WERI-Rb-1 (cell line): ENCODE measurements at regions not wholly inside any gene's neighbourhood (a gene's known extent, or its start where the extent isn't known, plus 50 kb on each side); places are given as distances from the start of the nearest gene placed in this dataset.

Experiments used
- DNase-seq: peaks from one replicate; pipeline ENCODE4 v3.0.0-alpha.2; 2020
- H3K27ac ChIP-seq: fragments of 250-450 bp; sonication (Bioruptor Pico); 2 replicates; pipeline ENCODE4 v1.5.1; 2020; ENCODE audit warnings: mild to moderate bottlenecking, moderate library complexity
- H3K27me3 ChIP-seq: fragments of 250-450 bp; sonication (Bioruptor Pico); 2 replicates; pipeline ENCODE4 v1.5.1; 2021; ENCODE audit warnings: mild to moderate bottlenecking, low read depth, moderate library complexity; ENCODE audit not compliant: insufficient read depth, severe bottlenecking
- H3K36me3 ChIP-seq: fragments of 250-450 bp; sonication (Bioruptor Pico); 2 replicates; pipeline ENCODE4 v1.5.1; 2020; ENCODE audit warnings: mild to moderate bottlenecking, moderate library complexity
- H3K4me3 ChIP-seq: 2 replicates; pipeline ENCODE4 v1.5.1; 2011; ENCODE audit warnings: low read depth, mild to moderate bottlenecking, control low read depth, low read length
- H3K9me3 ChIP-seq: fragments of 250-450 bp; sonication (Bioruptor Pico); 2 replicates; pipeline ENCODE4 v1.5.1; 2021; ENCODE audit warnings: mild to moderate bottlenecking, moderate library complexity; ENCODE audit not compliant: severe bottlenecking
- TF ChIP-seq, protein P1 (sequence below): IDR thresholded peaks from 2 replicates; pipeline ENCODE4 v1.5.1; 2011; ENCODE audit warnings: low read depth, mild to moderate bottlenecking, control low read depth, inconsistent platforms, low read length

DNA sequence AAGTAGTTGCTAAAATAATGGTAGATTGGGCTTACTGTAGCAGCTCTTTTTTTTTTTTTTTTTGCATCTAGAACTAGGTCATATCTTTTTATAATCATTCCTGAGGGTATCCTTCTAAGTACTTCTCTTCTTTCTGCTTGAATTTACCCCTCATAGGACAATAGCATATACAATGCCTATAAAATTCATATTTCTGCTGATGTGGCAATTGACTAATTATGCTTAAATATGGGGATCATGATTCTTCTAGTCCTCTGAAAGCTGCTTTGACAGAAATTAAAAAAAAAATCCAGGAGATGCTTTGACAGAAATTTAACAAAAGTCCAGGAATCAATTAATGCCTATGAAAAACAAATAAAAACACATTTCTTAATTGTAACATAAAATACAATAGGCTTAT is 358.4 kb downstream of the CCDC85A start:
- no peak overlapping the region for H3K4me3 ChIP-seq
- no peak for DNase-seq
- no peaks in the 10 kb centered on the region for H3K9me3 ChIP-seq
- no peaks in the 10 kb centered on the region for H3K27me3 ChIP-seq
- no peak overlapping the region for H3K27ac ChIP-seq
- H3K36me3 ChIP-seq = no peaks in the 10 kb centered on the region
- TF ChIP-seq, protein P1, sequence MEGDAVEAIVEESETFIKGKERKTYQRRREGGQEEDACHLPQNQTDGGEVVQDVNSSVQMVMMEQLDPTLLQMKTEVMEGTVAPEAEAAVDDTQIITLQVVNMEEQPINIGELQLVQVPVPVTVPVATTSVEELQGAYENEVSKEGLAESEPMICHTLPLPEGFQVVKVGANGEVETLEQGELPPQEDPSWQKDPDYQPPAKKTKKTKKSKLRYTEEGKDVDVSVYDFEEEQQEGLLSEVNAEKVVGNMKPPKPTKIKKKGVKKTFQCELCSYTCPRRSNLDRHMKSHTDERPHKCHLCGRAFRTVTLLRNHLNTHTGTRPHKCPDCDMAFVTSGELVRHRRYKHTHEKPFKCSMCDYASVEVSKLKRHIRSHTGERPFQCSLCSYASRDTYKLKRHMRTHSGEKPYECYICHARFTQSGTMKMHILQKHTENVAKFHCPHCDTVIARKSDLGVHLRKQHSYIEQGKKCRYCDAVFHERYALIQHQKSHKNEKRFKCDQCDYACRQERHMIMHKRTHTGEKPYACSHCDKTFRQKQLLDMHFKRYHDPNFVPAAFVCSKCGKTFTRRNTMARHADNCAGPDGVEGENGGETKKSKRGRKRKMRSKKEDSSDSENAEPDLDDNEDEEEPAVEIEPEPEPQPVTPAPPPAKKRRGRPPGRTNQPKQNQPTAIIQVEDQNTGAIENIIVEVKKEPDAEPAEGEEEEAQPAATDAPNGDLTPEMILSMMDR = no peak

DNA sequence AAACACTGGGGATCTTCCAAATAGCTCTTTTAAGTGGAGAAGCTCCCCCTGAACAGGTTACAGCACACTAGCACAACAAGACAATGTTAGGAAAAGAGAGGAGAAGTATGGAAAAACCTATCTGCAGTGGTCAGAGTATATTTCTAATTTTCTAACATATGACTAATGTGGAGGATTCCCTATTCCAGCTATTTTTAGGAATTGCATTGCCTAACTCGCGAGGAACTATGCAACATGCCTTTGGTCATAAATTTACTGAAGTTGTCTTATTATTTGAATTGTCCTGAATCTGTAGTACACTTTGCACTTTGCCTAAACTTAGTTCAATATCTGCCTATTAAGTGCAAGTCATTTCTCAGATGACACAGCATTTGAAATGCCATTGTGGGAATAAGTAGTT is 381.4 kb downstream of the CCDC85A start:
- Histone ChIP-seq H3K4me3 (no peak overlapping the region), H3K36me3 (no peaks in the 10 kb centered on the region), H3K27ac (no peak overlapping the region), H3K27me3 (peaks cover 18% of the 10 kb centered on the region), H3K9me3 (peaks cover 2% of the 10 kb centered on the region)
- DNase-seq = no peak
- TF ChIP-seq, protein P1 = no peak

DNA sequence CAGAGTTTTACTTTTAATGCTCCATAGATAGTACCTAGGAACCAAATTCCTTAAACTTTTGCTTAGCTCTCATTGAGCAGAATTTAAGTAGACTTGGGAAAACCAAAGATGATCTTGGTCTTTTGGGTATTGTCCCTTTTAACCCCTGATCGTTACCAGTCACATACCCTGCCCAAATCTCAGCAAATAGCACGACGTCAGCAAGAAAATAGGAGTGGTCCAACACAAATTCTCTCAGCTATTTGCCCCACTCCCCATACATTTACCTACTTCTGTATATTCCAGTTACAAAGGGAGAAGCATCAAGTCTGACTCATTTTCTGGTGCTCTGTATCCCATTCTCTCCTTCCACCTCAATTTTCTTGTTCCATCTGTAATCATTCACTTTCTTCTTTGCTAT is 387.3 kb downstream of the CCDC85A start:
- DNase-seq = no peak
- H3K9me3 ChIP-seq = no peaks in the 10 kb centered on the region
- TF ChIP-seq, protein P1 = no peak
- no peak overlapping the region for H3K27ac ChIP-seq
- H3K27me3 ChIP-seq = peaks cover 12% of the 10 kb centered on the region
- no peak overlapping the region for H3K4me3 ChIP-seq
- no peaks in the 10 kb centered on the region for H3K36me3 ChIP-seq

DNA sequence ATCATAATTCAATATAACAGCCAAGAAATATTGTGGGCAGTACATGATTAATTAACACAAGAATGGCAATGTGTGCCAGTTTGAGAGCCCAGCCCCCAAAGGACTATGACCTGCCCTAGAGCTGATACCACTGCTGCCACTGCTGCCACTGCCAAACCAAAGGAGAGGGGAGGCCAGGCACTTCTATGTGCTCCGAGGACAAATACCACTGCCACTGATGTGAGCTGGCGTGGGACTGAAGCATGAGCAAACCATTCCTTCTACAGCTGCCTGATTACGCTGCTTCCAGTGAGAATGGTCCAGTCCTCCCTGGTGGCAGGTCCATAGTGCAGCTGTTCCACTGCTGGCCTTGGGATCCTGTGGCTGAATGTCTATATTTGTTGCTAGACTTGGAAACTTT is 392.2 kb downstream of the CCDC85A start:
- Histone ChIP-seq H3K4me3 (no peak overlapping the region), H3K9me3 (no peaks in the 10 kb centered on the region), H3K27ac (no peak overlapping the region), H3K36me3 (no peaks in the 10 kb centered on the region), H3K27me3 (peaks cover 3% of the 10 kb centered on the region)
- DNase-seq = no peak
- TF ChIP-seq, protein P1 = no peak

DNA sequence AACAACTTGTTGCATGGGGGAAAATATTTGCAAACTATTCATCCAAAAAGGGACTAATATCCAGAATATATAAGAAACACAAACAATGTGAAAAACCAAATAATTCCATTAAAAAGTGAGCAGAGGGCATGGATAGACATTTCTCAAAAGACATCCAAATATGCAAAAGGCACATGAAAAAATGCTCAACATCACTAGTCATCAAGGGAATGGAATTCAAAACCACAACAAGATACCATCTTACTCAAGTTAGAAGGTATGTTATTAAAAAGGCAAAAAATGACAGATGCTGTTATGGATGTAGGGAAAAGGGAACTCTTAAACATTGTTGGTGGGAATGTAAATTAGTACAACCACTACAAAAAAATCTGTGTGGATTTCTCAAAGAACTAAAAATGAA is 396.5 kb downstream of the CCDC85A start:
- no peak for DNase-seq
- no peak overlapping the region for H3K4me3 ChIP-seq

DNA sequence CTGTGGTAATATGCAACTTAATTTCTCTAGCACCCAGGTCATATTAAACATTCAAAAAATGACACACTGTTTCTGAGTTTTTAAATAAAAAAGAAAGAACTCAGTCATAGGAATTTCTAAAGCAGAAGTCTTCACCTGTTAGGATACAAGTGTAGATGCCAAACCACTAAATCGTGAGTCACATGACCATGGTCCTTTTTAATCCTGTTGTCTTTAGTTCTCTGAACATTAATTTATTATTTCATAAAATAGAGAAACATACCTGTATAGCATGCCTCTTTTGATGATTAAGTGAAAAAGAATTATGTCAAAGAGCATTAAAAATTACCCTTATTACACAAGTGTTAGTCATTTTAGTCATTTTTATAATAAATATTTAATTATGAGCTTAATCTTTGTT is 398.8 kb downstream of the CCDC85A start:
- Histone ChIP-seq H3K9me3 (no peaks in the 10 kb centered on the region), H3K36me3 (no peaks in the 10 kb centered on the region), H3K27ac (no peak overlapping the region), H3K4me3 (no peak overlapping the region), H3K27me3 (peaks cover 6% of the 10 kb centered on the region)
- TF ChIP-seq, protein P1 = no peak
- DNase-seq = no peak

More for the DNA sequence above, 396.5 kb downstream of the CCDC85A start:
- Histone ChIP-seq H3K9me3 (no peaks in the 10 kb centered on the region), H3K27me3 (peaks cover 6% of the 10 kb centered on the region), H3K36me3 (no peaks in the 10 kb centered on the region), H3K27ac (no peak overlapping the region)
- TF ChIP-seq, protein P1 = no peak
